Right forelimb (tissue), 1 donor: ENCODE measurements at regions not wholly inside any gene's neighbourhood (a gene's known extent, or its start where the extent isn't known, plus 50 kb on each side); places are given as distances from the start of the nearest gene placed in this dataset.
"Not testable (repeated sequence)": the region's sequence is repeated elsewhere in the genome, so short reads cannot be mapped to it uniquely, and the experiment has no call there.

Experiments used
- DNase-seq: peaks from one replicate; pipeline ENCODE4 v3.0.0-alpha.2; 2018

- no peak for DNase-seq
Measured at GRCh38 chr19:56980906-56981305, 138.9 kb upstream of the USP29 start.

GRCh38 chr19:56981440-56981839 is 138.3 kb upstream of the USP29 start:
- not testable (repeated sequence) for DNase-seq

- DNase-seq = no peak
Measured at GRCh38 chr19:56983171-56983570, 136.6 kb upstream of the USP29 start.

- no peak for DNase-seq
Measured at GRCh38 chr19:56983804-56984203, 136.0 kb upstream of the USP29 start.

GRCh38 chr19:56986386-56986785 is 133.4 kb upstream of the USP29 start:
- no peak for DNase-seq

- no peak for DNase-seq
Measured at GRCh38 chr19:56987184-56987583, 132.6 kb upstream of the USP29 start.

- DNase-seq = no peak
Measured at GRCh38 chr19:56988299-56988698, 131.5 kb upstream of the USP29 start.

GRCh38 chr19:56991912-56992311 is 127.9 kb upstream of the USP29 start:
- no peak for DNase-seq

- no peak for DNase-seq
Measured at GRCh38 chr19:56993851-56994250, 125.9 kb upstream of the USP29 start.

- no peak for DNase-seq
Measured at GRCh38 chr19:56994251-56995017, 125.4 kb upstream of the USP29 start.

- no peak for DNase-seq
Measured at GRCh38 chr19:56995303-56995702, 124.5 kb upstream of the USP29 start.

GRCh38 chr19:57002195-57002601 is 117.6 kb upstream of the USP29 start:
- no peak for DNase-seq

GRCh38 chr19:57002710-57003109 is 117.1 kb upstream of the USP29 start:
- DNase-seq = peak; percentile 51

- DNase-seq = no peak
Measured at GRCh38 chr19:57004418-57004817, 115.4 kb upstream of the USP29 start.

GRCh38 chr19:57008432-57008831 is 111.4 kb upstream of the USP29 start:
- no peak for DNase-seq

GRCh38 chr19:57010541-57010940 is 109.2 kb upstream of the USP29 start:
- DNase-seq = no peak

GRCh38 chr19:57016076-57016475 is 103.7 kb upstream of the USP29 start:
- DNase-seq = no peak

- DNase-seq = no peak
Measured at GRCh38 chr19:57016491-57016890, 103.3 kb upstream of the USP29 start.

GRCh38 chr19:57025491-57025890 is 94.3 kb upstream of the USP29 start:
- no peak for DNase-seq

- no peak for DNase-seq
Measured at GRCh38 chr19:57026476-57026875, 93.3 kb upstream of the USP29 start.

GRCh38 chr19:57027360-57027759 is 92.4 kb upstream of the USP29 start:
- DNase-seq = no peak

GRCh38 chr19:57028804-57029525 is 90.8 kb upstream of the USP29 start:
- DNase-seq = no peak

- no peak for DNase-seq
Measured at GRCh38 chr19:57031106-57031505, 88.7 kb upstream of the USP29 start.

- DNase-seq = no peak
Measured at GRCh38 chr19:57033576-57033975, 86.2 kb upstream of the USP29 start.

- DNase-seq = no peak
Measured at GRCh38 chr19:57034544-57034943, 85.2 kb upstream of the USP29 start.
